LHCN-M2 (cell line): ENCODE measurements at regions not wholly inside any gene's neighbourhood (a gene's known extent, or its start where the extent isn't known, plus 50 kb on each side); places are given as distances from the start of the nearest gene placed in this dataset.
A peak's percentile ranks its signal among the peaks of the same experiment; 100 is the strongest.

ENCODE experiments used
- DNase-seq: peaks from one replicate; pipeline ENCODE4 v3.0.0-alpha.2; 2012; ENCODE audit warnings: low read depth

- no peak for DNase-seq
These were observed 280.2 kb downstream of the SHQ1 start for GRCh38 chr3:72568083-72568482.

GRCh38 chr3:72567474-72567873, 280.8 kb downstream of the SHQ1 start:
- no peak for DNase-seq

- DNase-seq = no peak
These were observed 282.7 kb downstream of the SHQ1 start for GRCh38 chr3:72565593-72565992.

- peak; percentile 19 for DNase-seq
These were observed 284.4 kb downstream of the SHQ1 start for GRCh38 chr3:72563690-72564370.

GRCh38 chr3:72560846-72561675, 287.2 kb downstream of the SHQ1 start:
- DNase-seq = no peak

- DNase-seq = no peak
These were observed 288.9 kb downstream of the SHQ1 start for GRCh38 chr3:72559385-72559784.

GRCh38 chr3:72558001-72558400, 290.2 kb downstream of the SHQ1 start:
- DNase-seq = no peak

GRCh38 chr3:72555714-72556113, 292.5 kb downstream of the SHQ1 start:
- no peak for DNase-seq

GRCh38 chr3:72554689-72555088, 293.6 kb downstream of the SHQ1 start:
- DNase-seq = no peak

- DNase-seq = no peak
These were observed 294.9 kb downstream of the SHQ1 start for GRCh38 chr3:72553298-72553697.

GRCh38 chr3:72550582-72551262, 297.5 kb downstream of the SHQ1 start:
- no peak for DNase-seq

GRCh38 chr3:72549761-72550581, 298.3 kb downstream of the SHQ1 start:
- no peak for DNase-seq

- DNase-seq = no peak
These were observed 299.3 kb downstream of the SHQ1 start for GRCh38 chr3:72548981-72549380.

- no peak for DNase-seq
These were observed 299.8 kb downstream of the SHQ1 start for GRCh38 chr3:72548461-72548860.

- DNase-seq = no peak
These were observed 301.1 kb downstream of the SHQ1 start for GRCh38 chr3:72547183-72547582.

- no peak for DNase-seq
These were observed 304.0 kb downstream of the SHQ1 start for GRCh38 chr3:72544239-72544638.

- DNase-seq = no peak
These were observed 305.0 kb downstream of the SHQ1 start for GRCh38 chr3:72543246-72543645.

GRCh38 chr3:72542781-72543180, 305.5 kb downstream of the SHQ1 start:
- no peak for DNase-seq

GRCh38 chr3:72539856-72540255, 308.4 kb downstream of the SHQ1 start:
- DNase-seq = no peak

- DNase-seq = no peak
These were observed 310.0 kb downstream of the SHQ1 start for GRCh38 chr3:72538070-72538745.

- no peak for DNase-seq
These were observed 310.8 kb downstream of the SHQ1 start for GRCh38 chr3:72537448-72537847.
